Loucy (cell line): ENCODE measurements at regions not wholly inside any gene's neighbourhood (a gene's known extent, or its start where the extent isn't known, plus 50 kb on each side); places are given as distances from the start of the nearest gene placed in this dataset.
A peak's percentile ranks its signal among the peaks of the same experiment; 100 is the strongest.

Experiments used
- H2AFZ ChIP-seq: fragments of 200-600 bp; sonication (generic); 2 replicates; pipeline ENCODE4 v1.6.0; 2016; ENCODE audit warnings: antibody characterized with exemption, mild to moderate bottlenecking, low read length, moderate library complexity
- H3F3A ChIP-seq: fragments of 200-600 bp; 2 replicates; pipeline ENCODE4 v1.6.0; 2016; ENCODE audit warnings: antibody characterized with exemption, low read depth, mild to moderate bottlenecking
- H3K27me3 ChIP-seq: fragments of 200-600 bp; sonication (generic); 2 replicates; pipeline ENCODE4 v1.6.1; 2014; ENCODE audit warnings: low read length, mild to moderate bottlenecking; ENCODE audit not compliant: insufficient read depth, poor library complexity, severe bottlenecking
- H3K36me3 ChIP-seq: fragments of 200-600 bp; sonication (generic); 2 replicates; pipeline ENCODE4 v1.6.1; 2016; ENCODE audit warnings: low read length; ENCODE audit not compliant: insufficient read depth
- H3K4me1 ChIP-seq: fragments of 200-600 bp; sonication (generic); 2 replicates; pipeline ENCODE4 v1.5.1; 2014; ENCODE audit warnings: low read length, mild to moderate bottlenecking; ENCODE audit not compliant: insufficient read depth, poor library complexity, severe bottlenecking
- H3K4me2 ChIP-seq: fragments of 200-600 bp; sonication (generic); 2 replicates; pipeline ENCODE4 v1.6.0; 2014; ENCODE audit warnings: antibody characterized with exemption, low read length, low read depth, mild to moderate bottlenecking; ENCODE audit not compliant: poor library complexity, severe bottlenecking
- H3K4me3 ChIP-seq: fragments of 200-600 bp; sonication (generic); 2 replicates; pipeline ENCODE4 v1.5.1; 2014; ENCODE audit warnings: low read length, mild to moderate bottlenecking, mixed read lengths; ENCODE audit not compliant: poor library complexity, severe bottlenecking
- H3K79me2 ChIP-seq: fragments of 200-600 bp; sonication (generic); 2 replicates; pipeline ENCODE4 v1.6.1; 2014; ENCODE audit warnings: low read length; ENCODE audit not compliant: insufficient read depth
- H3K9ac ChIP-seq: fragments of 200-600 bp; sonication (generic); 2 replicates; pipeline ENCODE4 v1.6.0; 2014; ENCODE audit warnings: mild to moderate bottlenecking, low read depth, low read length, moderate library complexity; ENCODE audit not compliant: poor library complexity, severe bottlenecking
- H3K9me2 ChIP-seq: fragments of 200-600 bp; sonication (generic); replicated peaks from 2 replicates; pipeline ENCODE4 v1.6.1; 2016; ENCODE audit warnings: low read depth, low read length, mixed read lengths
- H3K9me3 ChIP-seq: fragments of 200-600 bp; sonication (generic); 2 replicates; pipeline ENCODE4 v1.6.1; 2014; ENCODE audit warnings: mild to moderate bottlenecking, antibody characterized with exemption, low read length, low read depth; ENCODE audit not compliant: insufficient read depth
- H4K20me1 ChIP-seq: fragments of 200-600 bp; sonication (generic); 2 replicates; pipeline ENCODE4 v1.6.0; 2014; ENCODE audit warnings: antibody characterized with exemption, low read length, mild to moderate bottlenecking; ENCODE audit not compliant: insufficient read depth, poor library complexity, severe bottlenecking
- CTCF ChIP-seq: fragments of 200-600 bp; sonication (generic); conservative IDR thresholded peaks from 2 replicates; pipeline ENCODE4 v1.5.1; 2014; ENCODE audit warnings: mild to moderate bottlenecking, antibody characterized with exemption, low read length
- EZH2phosphoT487 ChIP-seq: fragments of 200-600 bp; IDR thresholded peaks from 2 replicates; pipeline ENCODE4 v1.6.1; 2018; ENCODE audit warnings: antibody characterized with exemption, mild to moderate bottlenecking, moderate library complexity, borderline replicate concordance

GRCh38 chr2:64863097-64863820, 125.9 kb upstream of the SLC1A4 start:
- Histone ChIP-seq H2AFZ (peak overlapping the region; percentile 33; the same call in 1 of the 2 replicates), H3K4me3 (no peak overlapping the region)
- no peak for TF ChIP-seq CTCF
- no peak for TF ChIP-seq EZH2phosphoT487

GRCh38 chr2:64865073-64865830, 123.9 kb upstream of the SLC1A4 start:
- H3K9ac ChIP-seq = peak overlapping the region; percentile 59
- no peaks in the 10 kb centered on the region for H3F3A ChIP-seq
- H3K4me3 ChIP-seq = peak overlapping the region; percentile 87
- H3K27me3 ChIP-seq = no peaks in the 10 kb centered on the region
- H3K9me3 ChIP-seq = no peaks in the 10 kb centered on the region
- H3K36me3 ChIP-seq = no peaks in the 10 kb centered on the region
- H4K20me1 ChIP-seq = no peaks in the 10 kb centered on the region
- H3K4me2 ChIP-seq = peak overlapping the region; percentile 76
- no peaks in the 10 kb centered on the region for H3K9me2 ChIP-seq
- H3K4me1 ChIP-seq = peaks cover 7% of the 10 kb centered on the region
- peak overlapping the region; percentile 99 for H2AFZ ChIP-seq
- no peaks in the 10 kb centered on the region for H3K79me2 ChIP-seq
- TF ChIP-seq CTCF (peak; percentile 62; the same call in 1 of the 2 replicates), EZH2phosphoT487 (no peak)

More at GRCh38 chr2:64863097-64863820, 125.9 kb upstream of the SLC1A4 start:
- Histone ChIP-seq H3K27me3 (no peaks in the 10 kb centered on the region), H3K36me3 (no peaks in the 10 kb centered on the region), H3F3A (no peaks in the 10 kb centered on the region), H3K4me1 (peaks cover 7% of the 10 kb centered on the region), H3K9me2 (no peaks in the 10 kb centered on the region), H3K9ac (no peak overlapping the region), H3K9me3 (no peaks in the 10 kb centered on the region), H3K4me2 (no peak overlapping the region), H4K20me1 (no peaks in the 10 kb centered on the region), H3K79me2 (no peaks in the 10 kb centered on the region)

- Histone ChIP-seq H3K9ac (no peak overlapping the region), H3K4me1 (peaks cover 7% of the 10 kb centered on the region), H3K36me3 (no peaks in the 10 kb centered on the region), H4K20me1 (no peaks in the 10 kb centered on the region), H3K9me2 (no peaks in the 10 kb centered on the region), H2AFZ (peak overlapping the region; percentile 99), H3K4me2 (peak overlapping the region; percentile 76), H3F3A (no peaks in the 10 kb centered on the region), H3K9me3 (no peaks in the 10 kb centered on the region), H3K27me3 (no peaks in the 10 kb centered on the region), H3K4me3 (peak overlapping the region; percentile 87), H3K79me2 (no peaks in the 10 kb centered on the region)
- TF ChIP-seq EZH2phosphoT487 (no peak), CTCF (peak; percentile 33)
Observed at GRCh38 chr2:64865831-64866345, 123.3 kb upstream of the SLC1A4 start.
